ENCODE measurements at regions not wholly inside any gene's neighbourhood (a gene's known extent, or its start where the extent isn't known, plus 50 kb on each side); places are given as distances from the start of the nearest gene placed in this dataset.

GRCh38 chr7:18081617-18082016 is 54.0 kb upstream of the PRPS1L1 start:
- FAIRE-seq (no peak), DNase-seq (ENCODE audit: insufficient read length, low spot score) (no peak)
- no peak for TF ChIP-seq TAF1 (IDR thresholded peaks at IDR 0.05; ENCODE audit: low read depth, low read length)
- no peak for TF ChIP-seq POLR2A (IDR thresholded peaks at IDR 0.05; ENCODE audit: low read depth, low read length)
- TF ChIP-seq POLR2AphosphoS5 (IDR thresholded peaks at IDR 0.05; ENCODE audit: low read depth, low read length): no peak
- no peak for TF ChIP-seq SPI1 (IDR thresholded peaks at IDR 0.05; ENCODE audit: low read depth, low read length)
- no peak for TF ChIP-seq POU2F2 (IDR thresholded peaks at IDR 0.05; ENCODE audit: low read depth, low read length)
- TF ChIP-seq PAX5 (IDR thresholded peaks at IDR 0.05; ENCODE audit: insufficient read depth, low read length, severe bottlenecking): no peak

GRCh38 chr7:18082169-18082568 is 54.5 kb upstream of the PRPS1L1 start:
- TF ChIP-seq TAF1 (IDR thresholded peaks at IDR 0.05; ENCODE audit: low read depth, low read length): no peak
- TF ChIP-seq POLR2AphosphoS5 (IDR thresholded peaks at IDR 0.05; ENCODE audit: low read depth, low read length): no peak
- TF ChIP-seq PAX5 (IDR thresholded peaks at IDR 0.05; ENCODE audit: insufficient read depth, low read length, severe bottlenecking): no peak
- DNase-seq (ENCODE audit: insufficient read length, low spot score) (no peak), FAIRE-seq (no peak)

DNA sequence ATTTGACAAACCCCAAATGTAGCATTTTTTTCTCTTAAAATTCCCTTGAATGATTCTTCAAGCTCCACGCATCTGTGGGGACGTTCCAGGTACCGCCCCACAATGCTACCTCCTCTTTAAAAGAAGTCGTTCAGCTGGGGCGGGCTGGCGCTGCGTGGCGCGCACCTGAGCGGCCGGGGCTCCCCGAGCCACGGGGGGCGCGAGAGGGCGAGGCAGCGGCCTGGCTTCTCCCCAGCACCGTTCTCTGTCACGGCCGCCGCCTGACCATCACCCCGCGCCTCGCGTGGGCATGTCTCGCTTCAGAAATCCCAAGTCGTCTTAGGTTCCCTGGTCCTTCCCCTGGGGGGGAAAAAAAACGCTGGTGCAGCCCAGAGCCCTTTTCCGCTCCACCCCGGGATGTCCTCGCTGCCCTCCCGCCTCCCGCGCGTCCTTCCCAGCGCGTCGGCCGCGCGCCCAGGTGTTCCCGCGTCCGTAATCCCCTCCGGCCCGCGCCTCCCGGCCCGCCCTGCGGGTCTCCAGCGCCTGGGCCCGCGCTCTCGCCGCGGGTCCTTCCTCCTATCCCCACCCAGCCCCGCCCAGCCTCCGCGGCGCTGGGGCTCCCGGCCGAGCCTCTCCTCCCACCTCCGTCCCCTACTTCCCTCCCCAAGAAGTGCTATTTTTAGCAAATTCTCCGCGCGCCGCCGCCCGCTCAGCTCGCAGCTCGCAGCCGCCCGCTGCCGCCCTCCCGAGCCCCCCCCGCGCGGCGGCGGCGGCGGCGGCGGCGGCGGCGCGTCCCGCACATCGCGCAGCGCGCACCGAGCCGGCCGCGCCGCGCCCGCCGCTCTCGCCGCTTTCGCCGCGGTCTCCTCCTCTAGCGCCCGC is 58.7 kb upstream of the PRPS1L1 start:
- DNase-seq (ENCODE audit: insufficient read length, low spot score) (peak; percentile 19), FAIRE-seq (no peak)
- TF ChIP-seq POLR2A (IDR thresholded peaks at IDR 0.05; ENCODE audit: low read depth, low read length): no peak
- no peak for TF ChIP-seq POLR2AphosphoS5 (IDR thresholded peaks at IDR 0.05; ENCODE audit: low read depth, low read length)

DNA sequence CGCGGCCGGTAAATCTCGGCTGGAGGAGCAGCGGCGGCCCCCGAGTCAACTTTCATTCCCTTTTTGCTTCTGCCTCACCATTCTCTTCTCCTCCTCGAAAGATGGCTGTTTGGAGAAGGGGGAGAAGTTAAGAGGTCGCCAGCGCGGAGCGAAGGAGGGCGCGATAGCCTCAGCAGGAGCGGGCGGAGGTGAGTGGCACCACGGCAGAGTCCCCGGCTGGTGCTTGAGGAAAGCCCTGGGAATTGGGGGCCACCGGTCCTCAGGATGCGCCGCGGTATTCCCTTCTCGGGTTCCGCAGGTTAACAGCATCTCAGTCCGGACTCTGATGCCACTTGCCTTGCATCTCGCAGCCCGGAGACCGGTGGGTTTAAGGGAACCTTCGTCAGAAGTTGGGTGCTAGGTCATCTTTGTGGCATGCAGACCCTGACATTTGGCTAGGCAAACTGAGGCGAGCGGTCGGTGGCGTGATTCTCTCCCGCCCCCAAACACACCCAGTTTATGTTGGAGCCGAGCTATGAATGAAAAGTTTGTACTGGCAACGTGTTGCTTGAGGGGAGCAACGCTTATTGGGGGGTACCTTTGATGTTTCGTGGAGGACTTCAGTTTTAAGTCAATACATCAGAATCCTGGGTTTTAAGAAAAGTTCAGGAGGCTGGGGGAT is 59.5 kb upstream of the PRPS1L1 start:
- peak; percentile 16 for FAIRE-seq
- TF ChIP-seq POLR2A (IDR thresholded peaks at IDR 0.05; ENCODE audit: low read depth, low read length) (no peak), POU2F2 (IDR thresholded peaks at IDR 0.05; ENCODE audit: low read depth, low read length) (no peak), TAF1 (IDR thresholded peaks at IDR 0.05; ENCODE audit: low read depth, low read length) (no peak)
- DNase-seq (ENCODE audit: insufficient read length, low spot score): no peak

DNA sequence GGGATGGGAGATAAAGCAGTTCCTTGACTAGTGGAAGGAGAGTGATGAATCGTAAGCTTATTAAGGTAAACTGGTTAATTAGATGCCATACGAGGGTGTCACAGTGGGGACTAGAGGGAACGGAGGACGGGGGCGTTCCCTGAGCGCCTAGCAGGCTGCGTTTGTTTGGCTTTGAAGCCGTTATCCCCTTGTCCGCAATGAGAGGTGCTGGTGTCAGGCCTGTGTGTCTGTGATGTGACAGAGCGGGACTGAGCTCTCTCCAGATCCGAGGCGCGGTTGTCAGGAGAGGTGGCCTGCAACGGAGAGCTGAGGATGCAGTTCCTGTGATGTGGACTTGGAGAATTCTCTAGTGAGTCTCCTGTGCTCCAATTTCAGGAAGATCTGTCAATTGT is 60.0 kb upstream of the PRPS1L1 start:
- TF ChIP-seq POLR2A (IDR thresholded peaks at IDR 0.05; ENCODE audit: low read depth, low read length) (no peak), SPI1 (IDR thresholded peaks at IDR 0.05; ENCODE audit: low read depth, low read length) (no peak), POU2F2 (IDR thresholded peaks at IDR 0.05; ENCODE audit: low read depth, low read length) (no peak), PAX5 (IDR thresholded peaks at IDR 0.05; ENCODE audit: insufficient read depth, low read length, severe bottlenecking) (no peak), TAF1 (IDR thresholded peaks at IDR 0.05; ENCODE audit: low read depth, low read length) (no peak), POLR2AphosphoS5 (IDR thresholded peaks at IDR 0.05; ENCODE audit: low read depth, low read length) (no peak)
- no peak for FAIRE-seq
- DNase-seq (ENCODE audit: insufficient read length, low spot score): no peak

- TF ChIP-seq TAF1 (IDR thresholded peaks at IDR 0.05; ENCODE audit: low read depth, low read length) (no peak), POLR2A (IDR thresholded peaks at IDR 0.05; ENCODE audit: low read depth, low read length) (no peak), PAX5 (IDR thresholded peaks at IDR 0.05; ENCODE audit: insufficient read depth, low read length, severe bottlenecking) (no peak), POLR2AphosphoS5 (IDR thresholded peaks at IDR 0.05; ENCODE audit: low read depth, low read length) (no peak), POU2F2 (IDR thresholded peaks at IDR 0.05; ENCODE audit: low read depth, low read length) (no peak)
- no peak for DNase-seq (ENCODE audit: insufficient read length, low spot score)
- FAIRE-seq: no peak
Observed at GRCh38 chr7:18096087-18096486, 68.4 kb upstream of the PRPS1L1 start.

- no peak for FAIRE-seq
- TF ChIP-seq TAF1 (IDR thresholded peaks at IDR 0.05; ENCODE audit: low read depth, low read length) (no peak), POU2F2 (IDR thresholded peaks at IDR 0.05; ENCODE audit: low read depth, low read length) (no peak), POLR2AphosphoS5 (IDR thresholded peaks at IDR 0.05; ENCODE audit: low read depth, low read length) (no peak), PAX5 (IDR thresholded peaks at IDR 0.05; ENCODE audit: insufficient read depth, low read length, severe bottlenecking) (no peak), SPI1 (IDR thresholded peaks at IDR 0.05; ENCODE audit: low read depth, low read length) (no peak), POLR2A (IDR thresholded peaks at IDR 0.05; ENCODE audit: low read depth, low read length) (no peak)
Observed at GRCh38 chr7:18102576-18102975, 74.9 kb upstream of the PRPS1L1 start.

GRCh38 chr7:18103436-18104218 is 76.0 kb upstream of the PRPS1L1 start:
- FAIRE-seq: no peak
- TF ChIP-seq POLR2A (IDR thresholded peaks at IDR 0.05; ENCODE audit: low read depth, low read length) (no peak), POLR2AphosphoS5 (IDR thresholded peaks at IDR 0.05; ENCODE audit: low read depth, low read length) (no peak), PAX5 (IDR thresholded peaks at IDR 0.05; ENCODE audit: insufficient read depth, low read length, severe bottlenecking) (no peak), TAF1 (IDR thresholded peaks at IDR 0.05; ENCODE audit: low read depth, low read length) (no peak), POU2F2 (IDR thresholded peaks at IDR 0.05; ENCODE audit: low read depth, low read length) (no peak), SPI1 (IDR thresholded peaks at IDR 0.05; ENCODE audit: low read depth, low read length) (no peak)
- no peak for DNase-seq (ENCODE audit: insufficient read length, low spot score)

More at GRCh38 chr7:18102576-18102975, 74.9 kb upstream of the PRPS1L1 start:
- no peak for DNase-seq (ENCODE audit: insufficient read length, low spot score)

DNA sequence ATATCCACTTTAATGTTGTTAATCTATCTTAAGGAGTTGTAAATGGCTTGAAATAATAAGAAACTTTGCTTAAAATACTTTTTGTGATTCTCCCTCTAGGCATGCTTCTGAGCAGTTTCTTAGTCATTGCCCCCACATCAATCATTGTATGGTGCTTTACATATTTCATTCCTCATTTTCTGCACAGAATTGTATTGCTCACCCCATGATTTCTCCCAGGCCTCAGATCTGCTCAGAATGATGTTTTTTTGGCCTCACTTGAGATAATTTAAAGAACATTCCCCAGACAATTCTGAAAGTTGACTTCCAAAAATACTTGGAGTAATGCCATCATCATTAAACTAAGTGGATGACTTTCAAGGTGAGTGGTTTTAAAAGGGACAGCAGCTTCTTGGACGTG is 82.1 kb upstream of the PRPS1L1 start:
- DNase-seq (ENCODE audit: insufficient read length, low spot score) (no peak), FAIRE-seq (no peak)
- TF ChIP-seq POLR2AphosphoS5 (IDR thresholded peaks at IDR 0.05; ENCODE audit: low read depth, low read length): no peak
- no peak for TF ChIP-seq POU2F2 (IDR thresholded peaks at IDR 0.05; ENCODE audit: low read depth, low read length)
- no peak for TF ChIP-seq PAX5 (IDR thresholded peaks at IDR 0.05; ENCODE audit: insufficient read depth, low read length, severe bottlenecking)
- TF ChIP-seq SPI1 (IDR thresholded peaks at IDR 0.05; ENCODE audit: low read depth, low read length): no peak
- TF ChIP-seq TAF1 (IDR thresholded peaks at IDR 0.05; ENCODE audit: low read depth, low read length): no peak
- TF ChIP-seq POLR2A (IDR thresholded peaks at IDR 0.05; ENCODE audit: low read depth, low read length): no peak

Measured in GM12891 (cell line).